HG02981 (cell line): ENCODE measurements at regions not wholly inside any gene's neighbourhood (a gene's known extent, or its start where the extent isn't known, plus 50 kb on each side); places are given as distances from the start of the nearest gene placed in this dataset.
"Not testable (repeated sequence)": the region's sequence is repeated elsewhere in the genome, so short reads cannot be mapped to it uniquely, and the experiment has no call there.

Source experiments
- ATAC-seq: cut with Tn5 transposase; IDR thresholded peaks from one replicate; pipeline ENCODE4 v1.9.1; 2021; ENCODE audit warnings: mild to moderate bottlenecking, moderate library complexity; ENCODE audit not compliant: unreplicated experiment

- no peak for ATAC-seq
Observed at GRCh38 chr1:157369808-157370521, 182.3 kb downstream of the FCRL5 start.

DNA sequence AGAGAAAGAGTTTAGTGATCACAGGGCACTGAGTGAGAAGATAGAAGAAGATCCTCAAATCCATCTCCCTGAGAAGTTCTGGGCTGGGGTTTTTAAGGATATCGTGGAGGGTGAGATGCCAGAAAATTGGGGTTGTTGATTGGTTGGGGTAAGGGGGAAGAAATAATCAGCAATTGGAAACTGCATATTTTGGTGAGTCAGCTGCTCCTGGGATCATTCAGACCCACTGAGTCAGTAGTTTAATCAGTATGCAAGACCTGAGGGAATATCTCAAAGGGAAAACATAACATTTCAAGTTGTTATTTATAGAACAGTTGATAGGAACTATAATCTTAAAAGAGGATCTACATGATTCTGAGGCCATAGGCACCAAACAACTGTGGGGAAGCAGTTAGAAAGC lies 183.4 kb downstream of the FCRL5 start:
- ATAC-seq = not testable (repeated sequence)

GRCh38 chr1:157368363-157368762 lies 184.0 kb downstream of the FCRL5 start:
- no peak for ATAC-seq

DNA sequence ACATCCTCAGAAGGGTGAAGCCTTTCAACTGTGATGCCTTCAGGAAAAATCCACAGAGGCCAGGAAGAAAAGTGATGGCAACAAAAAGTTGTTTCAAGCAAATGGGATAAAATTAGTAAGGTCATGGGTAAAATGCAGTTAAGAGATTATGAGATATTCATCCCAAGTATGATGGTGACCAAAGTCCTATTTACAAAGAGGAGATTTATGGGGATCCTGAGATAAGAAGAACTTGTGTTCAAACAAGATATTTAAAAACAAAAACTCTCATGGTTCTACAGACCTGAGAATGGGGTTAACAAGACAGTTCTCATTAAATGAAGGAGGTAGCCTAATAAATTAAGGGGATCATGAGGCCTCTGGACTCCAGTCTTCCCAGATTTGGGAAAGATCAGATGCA lies 184.4 kb downstream of the FCRL5 start:
- no peak for ATAC-seq

DNA sequence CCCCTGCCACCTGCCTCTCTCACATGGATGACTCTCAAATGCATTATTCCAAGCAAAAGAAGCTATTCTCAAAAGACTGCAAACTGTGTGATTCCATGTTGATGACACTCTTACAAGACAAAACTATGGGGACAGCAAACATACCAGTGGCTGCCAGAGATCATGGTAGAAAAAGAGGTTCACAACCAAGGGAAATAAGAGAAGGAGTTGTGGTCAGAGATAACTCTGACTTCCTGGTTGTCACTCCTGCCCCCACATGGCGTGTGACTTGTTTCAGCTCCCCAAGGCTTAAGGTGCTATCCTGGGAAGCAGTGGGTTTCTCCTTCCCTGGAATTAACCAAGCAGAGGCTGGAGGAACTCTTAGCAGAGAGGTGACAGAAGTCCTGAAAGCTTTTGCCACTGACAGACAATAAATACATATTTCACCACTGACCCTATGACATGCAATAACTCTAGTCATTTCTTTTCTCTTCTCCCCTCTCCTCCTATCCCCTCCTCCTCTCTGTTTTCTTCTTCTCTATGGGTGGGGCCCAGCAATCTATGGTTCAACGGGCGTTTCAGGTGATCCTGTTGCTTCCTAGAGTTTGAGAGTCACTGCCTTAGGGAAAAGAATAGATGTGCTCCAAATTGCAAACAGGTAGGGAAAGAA lies 185.1 kb downstream of the FCRL5 start:
- no peak for ATAC-seq

- ATAC-seq = no peak
Observed at GRCh38 chr1:157364612-157365011, 187.7 kb downstream of the FCRL5 start.

GRCh38 chr1:157363660-157364140 lies 188.6 kb downstream of the FCRL5 start:
- ATAC-seq = peak; percentile 67

DNA sequence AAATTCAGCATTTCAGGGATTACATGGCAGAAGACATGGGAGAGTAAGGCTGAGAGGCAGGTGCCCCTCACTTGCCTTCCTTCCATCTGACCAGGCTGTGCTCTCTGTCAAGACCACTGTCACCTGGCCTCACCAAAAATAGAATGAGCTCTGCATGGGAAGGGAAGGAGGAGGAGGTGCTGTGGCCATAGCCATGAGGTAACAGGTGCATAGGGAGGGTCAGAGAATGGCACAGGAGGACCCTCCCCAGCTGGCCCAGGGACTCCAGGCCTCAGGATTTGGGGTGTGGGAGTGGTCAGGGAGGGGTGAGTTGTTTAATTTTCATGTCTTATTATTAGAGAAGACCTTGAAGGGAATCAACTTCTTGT lies 192.3 kb downstream of the FCRL5 start:
- ATAC-seq = no peak

DNA sequence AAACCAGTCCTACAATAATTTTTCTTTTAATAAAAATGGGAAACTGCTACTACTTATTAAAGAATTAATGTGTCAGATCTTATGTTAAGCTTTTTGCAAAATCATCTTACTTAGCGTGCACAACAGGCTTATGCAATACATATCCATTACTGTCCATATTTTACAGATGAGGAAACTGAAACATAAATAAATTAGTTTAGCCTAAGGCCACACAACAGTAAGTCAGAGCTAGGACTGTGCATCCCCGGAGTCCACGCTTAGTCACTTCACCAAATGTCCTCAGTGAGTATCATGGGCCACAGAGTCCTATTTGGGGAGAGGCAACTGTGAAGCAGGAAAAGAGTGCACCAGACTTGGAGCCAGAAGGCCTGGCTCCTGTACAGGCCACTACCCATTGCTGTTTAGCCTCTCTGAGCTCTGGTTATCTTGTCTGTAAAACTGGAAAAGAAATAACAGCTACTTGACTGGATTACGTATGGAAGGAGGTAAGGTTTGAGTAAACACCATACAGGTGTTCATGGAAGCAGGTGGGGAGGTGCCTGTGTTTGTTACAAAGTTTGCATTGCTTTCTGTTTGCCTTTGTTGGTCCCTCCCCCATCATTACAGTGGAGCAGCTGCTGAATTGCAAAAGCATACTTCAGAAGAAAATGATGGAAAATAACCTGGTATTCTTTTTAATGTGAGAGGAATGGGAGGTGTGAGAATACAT lies 192.8 kb downstream of the FCRL5 start:
- ATAC-seq = no peak

DNA sequence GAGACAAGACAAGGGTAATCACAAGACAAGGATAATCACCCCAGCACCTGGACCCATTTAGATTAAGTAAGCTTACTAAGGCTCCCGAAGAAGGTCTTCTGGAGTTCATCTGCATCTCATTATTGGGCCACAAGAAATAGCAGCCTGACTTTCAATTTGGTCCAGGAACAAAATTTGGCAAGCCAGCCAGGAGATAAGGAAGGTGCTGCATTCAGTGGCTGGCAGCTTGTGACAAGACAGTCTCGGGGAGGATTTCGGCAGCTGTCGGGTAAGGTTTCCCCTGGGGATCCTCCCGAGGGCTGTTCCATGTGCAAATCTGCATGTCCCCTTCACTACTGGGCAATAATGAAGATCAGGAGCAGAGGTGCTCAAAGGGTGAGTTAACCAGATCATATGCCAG lies 195.2 kb downstream of the FCRL5 start:
- ATAC-seq = no peak

DNA sequence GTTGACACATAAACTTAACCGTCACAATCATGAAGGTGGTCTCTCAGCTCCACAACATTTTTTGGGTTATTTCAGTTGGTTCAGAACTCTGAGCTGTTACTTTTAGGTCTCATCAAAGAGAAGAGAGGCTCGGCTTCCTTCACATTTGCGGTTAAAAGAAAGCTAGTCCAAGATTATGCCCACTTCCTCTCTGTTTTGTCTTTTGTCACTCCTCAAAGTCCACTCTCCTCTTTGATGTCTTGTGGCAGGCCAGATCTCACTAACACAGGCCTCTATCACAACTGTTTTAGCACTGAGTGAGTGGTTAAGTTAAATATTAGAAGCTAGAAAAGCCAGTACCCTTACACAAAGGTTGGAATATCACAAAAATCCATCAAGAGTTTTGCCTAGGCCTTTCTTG lies 195.7 kb downstream of the FCRL5 start:
- no peak for ATAC-seq

DNA sequence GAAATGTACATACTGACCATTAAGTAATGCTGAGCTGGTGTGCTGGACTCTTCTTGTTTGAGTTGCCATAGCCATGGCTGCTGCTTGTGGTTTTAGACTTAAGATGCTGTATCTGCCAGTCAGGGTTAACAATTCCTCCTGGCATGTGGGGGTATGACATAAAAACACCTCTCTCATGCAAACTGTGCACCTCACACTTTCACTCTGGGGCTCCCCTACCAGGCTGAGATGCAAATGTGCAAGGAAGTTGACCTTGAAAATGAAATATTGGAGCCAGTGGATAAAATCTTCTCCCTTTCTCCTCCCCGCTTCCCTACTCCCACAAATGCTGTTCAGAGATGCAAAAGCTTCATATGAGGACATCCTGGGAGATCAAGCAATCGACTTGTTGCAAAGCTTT lies 198.8 kb downstream of the FCRL5 start:
- ATAC-seq = no peak

DNA sequence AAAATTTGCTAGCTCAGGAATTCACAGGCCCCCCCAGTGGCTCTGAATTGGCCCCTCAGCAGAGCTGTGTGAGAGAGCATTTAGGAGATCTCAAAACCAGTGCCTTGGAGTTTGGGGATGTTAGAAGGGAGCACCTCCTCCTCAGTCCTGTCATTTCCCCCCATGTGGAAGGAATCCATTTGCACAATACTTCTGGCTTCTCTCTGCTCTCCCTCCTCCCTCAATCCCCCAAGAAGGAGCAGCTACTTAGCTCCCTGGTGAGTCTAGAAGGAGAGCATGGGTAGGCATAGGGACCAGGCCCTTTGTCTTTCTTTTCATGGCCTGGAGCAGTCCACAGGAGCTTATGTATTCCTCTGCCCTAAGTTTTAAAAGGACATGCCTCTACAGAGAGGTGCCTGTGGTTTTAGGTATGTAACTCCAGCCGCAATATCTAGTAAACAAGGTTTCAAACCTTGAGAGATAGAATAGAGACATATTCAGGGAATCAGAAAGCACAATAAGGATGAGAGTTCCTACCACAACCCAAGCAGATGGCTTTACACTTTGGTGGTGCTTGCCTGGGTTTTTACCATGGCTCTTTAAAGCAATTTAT lies 199.4 kb downstream of the FCRL5 start:
- ATAC-seq = no peak

- ATAC-seq = no peak
Observed at GRCh38 chr1:157352216-157352615, 200.1 kb downstream of the FCRL5 start.

GRCh38 chr1:157351800-157352199 lies 200.5 kb downstream of the FCRL5 start:
- ATAC-seq = not testable (repeated sequence)

GRCh38 chr1:157348538-157349480 lies 203.5 kb downstream of the FCRL5 start:
- no peak for ATAC-seq

- ATAC-seq = no peak
Observed at GRCh38 chr1:157347506-157347905, 204.8 kb downstream of the FCRL5 start.

GRCh38 chr1:157337785-157338184 lies 199.6 kb upstream of the ETV3 start:
- not testable (repeated sequence) for ATAC-seq

DNA sequence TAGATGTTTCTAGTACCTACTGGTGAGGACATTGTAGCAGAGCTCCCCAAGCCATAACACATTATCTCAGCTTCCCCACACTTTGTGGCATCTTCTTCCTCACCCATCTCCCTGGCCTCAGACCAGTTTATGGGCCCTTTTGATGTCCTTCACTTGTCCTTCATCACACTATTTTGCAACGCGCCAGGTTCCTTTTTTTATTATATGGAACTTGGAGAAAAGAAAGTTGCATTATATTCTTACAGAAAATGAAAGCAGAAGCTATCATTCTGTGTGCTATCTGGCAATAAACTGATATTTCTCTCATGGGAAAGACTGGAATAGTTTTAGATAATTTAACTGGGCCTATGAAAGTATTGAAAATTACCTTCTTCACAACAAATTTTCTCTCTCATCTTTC lies 196.9 kb upstream of the ETV3 start:
- no peak for ATAC-seq

GRCh38 chr1:157334041-157334440 lies 195.8 kb upstream of the ETV3 start:
- no peak for ATAC-seq
